Right lobe of liver (tissue), 4 donors: ENCODE measurements at regions not wholly inside any gene's neighbourhood (a gene's known extent, or its start where the extent isn't known, plus 50 kb on each side); places are given as distances from the start of the nearest gene placed in this dataset.

ENCODE experiments used
- CTCF ChIP-seq, 4 donors: fragments of 200-600 bp in 3 of 4; fragments of 450-650 bp in 1 of 4; IDR thresholded peaks; one replicate each; pipeline versions ENCODE4 v1.5.1 to v1.8.0; 2016 to 2022; ENCODE audit warnings: antibody characterized with exemption in 4 of 4, mild to moderate bottlenecking in 2 of 4
- POLR2A ChIP-seq: fragments of 450-650 bp; IDR thresholded peaks from one replicate; pipeline ENCODE4 v1.6.1; 2017; ENCODE audit warnings: antibody characterized with exemption, mild to moderate bottlenecking
- donor health status: DM: no; HTN: no; CAD: no.
- donor health status: DM: no; HTN: no; CAD: no.
- donor health status: DM: no; HTN: yes; CAD: no.

GRCh38 chr13:34594507-34594906, 347.6 kb upstream of the NBEA start:
- TF ChIP-seq CTCF (IDR thresholded peaks at IDR 0.05) (no peak), POLR2A (no peak)
